ENCODE measurements at regions not wholly inside any gene's neighbourhood (a gene's known extent, or its start where the extent isn't known, plus 50 kb on each side); places are given as distances from the start of the nearest gene placed in this dataset.

DNA sequence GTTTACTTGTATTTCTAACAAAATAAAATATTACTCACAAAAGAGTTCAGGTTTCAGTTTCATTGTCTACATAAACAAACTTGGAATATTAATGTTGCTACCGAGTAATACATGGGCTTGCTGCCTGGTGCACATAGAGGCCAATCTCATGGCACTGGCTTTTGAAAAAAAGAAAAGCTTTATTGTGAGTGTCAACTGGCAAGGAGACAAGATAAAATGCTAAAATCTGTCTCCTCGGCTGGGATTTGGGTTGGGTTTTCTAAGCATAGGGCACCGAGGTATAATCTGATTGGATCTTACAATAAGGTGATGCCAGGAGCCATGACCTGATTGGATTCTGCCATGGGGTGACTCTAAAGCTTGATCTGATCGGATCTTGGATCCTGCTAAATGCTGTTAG, 1519.9 kb upstream of the MIR17HG start:
- no peaks in the 10 kb centered on the region for H3K4me1 Mint-ChIP-seq
- H3K9me3 Mint-ChIP-seq = peaks cover 0 to 11% (median 5%) of the 10 kb centered on the region in 9 donors
- no peaks in the 10 kb centered on the region for H3K36me3 Mint-ChIP-seq
- no peak overlapping the region for H3K27ac Mint-ChIP-seq
- no peak for ATAC-seq
- H3K4me3 Mint-ChIP-seq = no peak overlapping the region
- no peak for DNase-seq
- no peaks in the 10 kb centered on the region for H3K27me3 Mint-ChIP-seq
- POLR2A ChIA-PET = no interaction called here

DNA sequence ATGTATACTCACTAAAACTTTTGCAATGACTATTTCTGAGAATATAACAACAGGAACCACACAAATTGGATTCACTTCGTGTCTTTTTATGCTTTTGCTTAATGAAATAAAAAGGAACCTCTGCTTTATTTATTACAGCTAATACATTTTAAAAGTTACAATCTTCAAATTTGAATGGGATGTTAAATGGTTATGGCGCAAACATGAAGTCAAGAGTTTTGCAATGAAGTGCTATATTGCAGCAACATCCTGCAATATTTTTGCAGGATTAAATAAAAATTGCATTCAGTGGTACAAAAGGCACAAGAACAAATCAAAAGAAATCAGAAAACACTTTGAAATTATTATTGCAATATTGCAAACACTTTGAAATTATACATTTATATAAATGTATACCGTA, 1519.0 kb upstream of the MIR17HG start:
- no peak for ATAC-seq
- DNase-seq = no peak
- peaks cover 0 to 13% (median 9%) of the 10 kb centered on the region in 9 donors for H3K9me3 Mint-ChIP-seq
- H3K36me3 Mint-ChIP-seq = no peaks in the 10 kb centered on the region
- POLR2A ChIA-PET = no interaction called here
- no peak overlapping the region for H3K27ac Mint-ChIP-seq
- H3K27me3 Mint-ChIP-seq = no peaks in the 10 kb centered on the region
- no peak overlapping the region for H3K4me3 Mint-ChIP-seq
- no peaks in the 10 kb centered on the region for H3K4me1 Mint-ChIP-seq

GRCh38 chr13:89831157-89831556, 1516.3 kb upstream of the MIR17HG start:
- POLR2A ChIA-PET = no interaction called here
- Mint-ChIP-seq H3K9me3 (peaks cover 0 to 18% (median 10%) of the 10 kb centered on the region in 9 donors), H3K4me3 (no peak overlapping the region), H3K27me3 (no peaks in the 10 kb centered on the region), H3K4me1 (no peaks in the 10 kb centered on the region), H3K36me3 (no peaks in the 10 kb centered on the region), H3K27ac (no peak overlapping the region)
- DNase-seq (no peak), ATAC-seq (no peak)

GRCh38 chr13:89832827-89833226, 1514.7 kb upstream of the MIR17HG start:
- DNase-seq (no peak), ATAC-seq (no peak)
- POLR2A ChIA-PET = no interaction called here
- no peak overlapping the region for H3K4me3 Mint-ChIP-seq
- no peaks in the 10 kb centered on the region for H3K4me1 Mint-ChIP-seq
- H3K9me3 Mint-ChIP-seq = peaks cover 0 to 29% (median 13%) of the 10 kb centered on the region in 9 donors
- no peak overlapping the region for H3K27ac Mint-ChIP-seq
- H3K27me3 Mint-ChIP-seq = no peaks in the 10 kb centered on the region
- no peaks in the 10 kb centered on the region for H3K36me3 Mint-ChIP-seq

DNA sequence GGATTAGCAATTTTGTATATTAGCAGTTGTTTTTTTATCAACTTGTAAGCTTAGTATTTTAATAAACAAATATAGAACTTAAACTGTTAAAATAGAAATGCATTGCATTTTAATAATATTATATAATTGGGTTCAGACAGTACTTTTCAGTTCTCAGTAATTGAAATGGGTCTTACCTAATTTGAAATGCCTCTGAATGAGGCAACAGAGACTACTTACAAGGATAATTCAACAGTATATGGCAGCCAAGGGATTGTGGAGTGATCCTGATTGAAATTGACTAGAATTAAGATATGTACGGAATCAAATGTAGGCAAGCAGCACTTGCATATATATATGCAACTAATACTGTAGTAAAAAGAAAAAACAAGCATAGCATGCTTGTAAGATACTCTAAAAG, 1503.9 kb upstream of the MIR17HG start:
- Mint-ChIP-seq H3K27me3 (no peaks in the 10 kb centered on the region), H3K27ac (no peak overlapping the region), H3K4me1 (no peaks in the 10 kb centered on the region), H3K4me3 (no peak overlapping the region), H3K9me3 (peaks cover 0 to 14% (median 4%) of the 10 kb centered on the region in 9 donors), H3K36me3 (no peaks in the 10 kb centered on the region)
- DNase-seq = no peak
- POLR2A ChIA-PET = no interaction called here
- ATAC-seq = no peak

GRCh38 chr13:89845874-89846273, 1501.6 kb upstream of the MIR17HG start:
- ATAC-seq (no peak), DNase-seq (no peak)
- Mint-ChIP-seq H3K27ac (no peak overlapping the region), H3K27me3 (no peaks in the 10 kb centered on the region), H3K36me3 (no peaks in the 10 kb centered on the region), H3K4me3 (no peak overlapping the region), H3K4me1 (no peaks in the 10 kb centered on the region), H3K9me3 (peaks cover 0 to 19% (median 4%) of the 10 kb centered on the region in 9 donors)
- POLR2A ChIA-PET = no interaction called here

DNA sequence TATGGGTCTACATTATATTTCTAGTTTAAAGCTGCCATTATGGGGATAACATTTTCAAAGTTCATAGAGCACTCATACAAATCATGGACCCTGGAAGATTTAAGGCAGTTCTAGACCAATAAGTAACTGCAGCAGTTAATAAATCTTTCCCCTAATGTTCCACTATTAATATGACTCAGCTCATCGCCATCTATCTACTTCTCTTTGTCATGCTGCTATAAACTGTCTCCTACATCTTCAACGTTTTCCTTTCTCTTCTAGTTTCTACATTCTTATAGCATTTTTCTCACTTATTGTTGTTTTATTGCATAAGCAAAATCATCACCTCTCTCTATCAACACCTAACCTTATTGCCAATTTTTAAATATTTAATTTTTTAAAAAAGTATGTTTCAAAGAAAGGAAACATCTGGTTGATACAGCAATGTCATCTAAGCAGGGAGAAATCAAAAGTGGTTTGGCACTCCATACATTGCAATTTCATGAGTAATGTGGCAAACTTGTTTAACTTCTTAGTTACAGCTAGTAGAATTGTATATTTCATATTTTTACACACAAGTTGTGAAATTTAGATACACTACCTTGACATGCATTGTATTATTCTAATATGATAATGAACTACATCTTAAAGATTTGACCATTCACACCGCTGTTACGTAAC, 1500.4 kb upstream of the MIR17HG start:
- H3K9me3 Mint-ChIP-seq = peaks cover 0 to 19% (median 2%) of the 10 kb centered on the region in 9 donors

GRCh38 chr13:89852570-89852969, 1494.9 kb upstream of the MIR17HG start:
- Mint-ChIP-seq H3K4me1 (no peaks in the 10 kb centered on the region), H3K36me3 (no peaks in the 10 kb centered on the region), H3K4me3 (no peak overlapping the region), H3K27me3 (no peaks in the 10 kb centered on the region), H3K9me3 (peaks cover 0 to 9% (median 3%) of the 10 kb centered on the region in 9 donors), H3K27ac (no peak overlapping the region)
- ATAC-seq = no peak
- no peak for DNase-seq
- POLR2A ChIA-PET = no interaction called here

More for the DNA sequence above, 1500.4 kb upstream of the MIR17HG start:
- Mint-ChIP-seq H3K36me3 (no peaks in the 10 kb centered on the region), H3K4me3 (no peak overlapping the region), H3K4me1 (no peaks in the 10 kb centered on the region), H3K27ac (no peak overlapping the region), H3K27me3 (no peaks in the 10 kb centered on the region)
- POLR2A ChIA-PET = no interaction called here
- no peak for DNase-seq
- no peak for ATAC-seq

DNA sequence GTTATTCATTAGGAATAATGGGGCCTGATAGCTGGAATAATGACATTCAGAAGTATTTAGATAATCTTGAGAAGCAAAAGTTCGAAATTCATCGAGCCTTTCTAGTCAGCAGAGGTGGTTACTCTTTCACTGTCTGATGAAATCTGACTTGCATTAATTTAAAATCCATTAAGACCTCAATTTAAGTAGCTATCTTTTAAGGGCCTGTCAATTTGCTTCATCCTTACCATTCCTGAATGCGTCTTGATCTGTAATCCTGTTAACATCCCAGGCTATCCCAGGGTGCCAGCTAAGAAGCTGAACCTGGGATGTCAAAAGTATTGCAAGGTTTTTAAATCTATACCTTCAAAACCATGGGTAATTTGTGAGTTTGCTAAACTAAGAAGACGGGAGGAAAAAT, 1491.0 kb upstream of the MIR17HG start:
- Mint-ChIP-seq H3K27me3 (no peaks in the 10 kb centered on the region), H3K27ac (no peak overlapping the region), H3K4me1 (no peaks in the 10 kb centered on the region), H3K36me3 (no peaks in the 10 kb centered on the region), H3K9me3 (peaks cover 0 to 15% (median 5%) of the 10 kb centered on the region in 9 donors), H3K4me3 (no peak overlapping the region)
- DNase-seq (no peak), ATAC-seq (no peak)
- POLR2A ChIA-PET = no interaction called here

DNA sequence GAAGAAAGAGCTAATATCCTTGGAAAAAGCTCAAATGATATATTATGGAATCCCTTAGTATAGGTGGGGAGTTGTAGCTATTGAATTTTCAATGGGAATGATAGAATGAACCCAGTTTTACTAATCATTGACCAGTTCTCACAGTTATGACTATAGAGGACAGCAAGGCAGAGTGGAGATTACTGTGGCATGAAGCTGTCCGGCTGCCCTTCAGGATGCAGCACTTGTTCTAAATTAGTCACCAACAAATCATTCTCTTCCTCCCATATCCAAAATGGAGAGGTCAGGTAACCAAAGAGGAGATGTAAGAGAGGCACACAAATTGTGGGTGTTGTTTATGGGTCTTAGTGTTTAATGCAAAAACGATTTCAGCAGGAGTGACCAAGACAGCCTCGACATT, 1490.0 kb upstream of the MIR17HG start:
- H3K27me3 Mint-ChIP-seq = no peaks in the 10 kb centered on the region
- ATAC-seq (no peak), DNase-seq (no peak)
- H3K4me3 Mint-ChIP-seq = no peak overlapping the region
- POLR2A ChIA-PET = no interaction called here
- H3K9me3 Mint-ChIP-seq = peaks cover 0 to 18% (median 5%) of the 10 kb centered on the region in 9 donors
- no peaks in the 10 kb centered on the region for H3K4me1 Mint-ChIP-seq
- H3K36me3 Mint-ChIP-seq = no peaks in the 10 kb centered on the region
- H3K27ac Mint-ChIP-seq = no peak overlapping the region

DNA sequence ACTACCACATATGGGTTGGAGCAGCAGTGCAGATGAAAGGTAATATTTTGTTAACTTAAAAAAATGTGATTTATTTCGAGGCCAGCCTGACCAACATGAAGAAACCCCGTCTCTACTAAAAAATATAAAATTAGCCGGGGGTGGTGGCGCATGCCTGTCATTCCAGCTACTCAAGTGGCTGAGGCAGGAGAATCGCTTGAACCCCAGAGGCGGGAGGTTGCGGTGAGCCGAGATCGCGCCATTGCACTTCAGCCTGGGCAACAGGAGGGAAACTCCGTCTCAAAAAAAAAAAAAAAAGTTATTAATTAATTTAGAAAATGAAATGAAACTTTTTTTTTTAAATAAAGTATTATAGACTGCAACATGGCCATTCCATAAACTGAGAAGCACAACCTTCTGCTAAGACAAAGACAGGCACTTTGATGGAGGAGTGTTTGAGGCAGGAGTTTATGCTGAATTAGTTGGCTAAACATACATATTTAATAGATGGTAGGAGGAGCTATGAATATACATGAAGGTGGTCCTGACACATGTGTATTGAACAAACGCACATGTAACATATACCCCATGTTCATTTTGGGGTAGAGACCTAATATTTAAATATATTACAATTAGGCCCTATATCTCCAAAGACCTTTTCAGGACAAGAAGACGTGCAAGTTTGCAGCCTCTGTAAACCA, 1485.3 kb upstream of the MIR17HG start:
- DNase-seq (no peak), ATAC-seq (no peak)
- Mint-ChIP-seq H3K4me1 (no peaks in the 10 kb centered on the region), H3K27ac (no peak overlapping the region), H3K9me3 (peaks cover 0 to 40% (median 5%) of the 10 kb centered on the region in 9 donors), H3K36me3 (no peaks in the 10 kb centered on the region), H3K27me3 (no peaks in the 10 kb centered on the region), H3K4me3 (no peak overlapping the region)
- POLR2A ChIA-PET = no interaction called here

GRCh38 chr13:89862691-89863036, 1484.8 kb upstream of the MIR17HG start:
- H3K27ac Mint-ChIP-seq = no peak overlapping the region
- H3K36me3 Mint-ChIP-seq = no peaks in the 10 kb centered on the region
- H3K27me3 Mint-ChIP-seq = no peaks in the 10 kb centered on the region
- DNase-seq (no peak), ATAC-seq (no peak)
- POLR2A ChIA-PET = no interaction called here
- H3K4me3 Mint-ChIP-seq = no peak overlapping the region
- peaks cover 0 to 45% (median 10%) of the 10 kb centered on the region in 9 donors for H3K9me3 Mint-ChIP-seq
- H3K4me1 Mint-ChIP-seq = no peaks in the 10 kb centered on the region

DNA sequence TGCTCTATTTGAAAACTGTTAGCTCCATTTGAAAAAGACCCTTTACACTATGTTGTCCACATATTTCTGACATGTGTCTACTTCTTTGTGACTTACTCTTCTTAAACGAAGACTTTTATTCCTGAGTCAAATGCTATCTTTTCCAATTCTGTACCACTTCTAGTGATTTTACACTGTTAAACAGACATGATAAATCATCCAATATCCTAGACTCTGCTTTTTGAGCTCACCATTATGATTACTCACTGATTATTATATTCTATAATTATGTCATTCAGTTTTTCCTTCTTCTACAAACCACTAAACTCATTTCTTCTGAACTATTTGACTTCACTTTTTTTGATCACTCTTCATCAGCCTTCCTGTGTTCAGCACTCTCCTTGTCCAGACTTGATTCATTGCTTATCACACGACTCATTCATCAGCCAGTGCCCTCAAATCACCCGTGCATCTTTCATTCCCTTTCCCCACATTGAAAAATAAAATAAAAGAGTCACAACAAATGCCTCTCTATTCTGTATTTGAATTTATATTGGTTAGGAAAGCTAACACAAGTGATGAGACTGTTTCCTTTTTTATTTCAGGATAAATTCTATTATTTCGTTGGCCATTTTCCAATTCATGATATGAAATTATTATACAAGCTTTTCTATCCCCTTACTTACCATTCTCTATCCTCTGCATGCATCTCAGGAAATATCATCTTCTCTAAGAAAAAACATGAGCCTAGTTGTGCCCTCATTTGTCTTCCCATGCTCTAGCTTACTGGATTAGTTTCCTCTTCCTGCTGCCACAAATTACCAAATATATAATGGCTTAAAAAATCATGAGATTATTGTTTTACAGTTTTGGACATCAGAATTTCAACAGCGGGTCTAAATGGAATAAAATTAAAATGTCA, 1482.1 kb upstream of the MIR17HG start:
- ATAC-seq = no peak

More for the DNA sequence above, 1482.1 kb upstream of the MIR17HG start:
- DNase-seq = no peak
- Mint-ChIP-seq H3K9me3 (peaks cover 0 to 44% (median 10%) of the 10 kb centered on the region in 9 donors), H3K27ac (no peak overlapping the region), H3K27me3 (no peaks in the 10 kb centered on the region), H3K4me1 (no peaks in the 10 kb centered on the region), H3K36me3 (no peaks in the 10 kb centered on the region), H3K4me3 (no peak overlapping the region)
- POLR2A ChIA-PET = no interaction called here

Data from naive thymus-derived CD8-positive, alpha-beta T cell (primary cell).